H54 (cell line): ENCODE measurements at regions not wholly inside any gene's neighbourhood (a gene's known extent, or its start where the extent isn't known, plus 50 kb on each side); places are given as distances from the start of the nearest gene placed in this dataset.

Source experiments
- DNase-seq: peaks from one replicate; pipeline ENCODE4 v3.0.0; 2011; ENCODE audit warnings: low spot score, mixed read lengths; ENCODE audit not compliant: insufficient read length
- FAIRE-seq: peaks from 3 replicates; lab custom pipeline; 2011; peaks lifted over from hg19 to GRCh38; lab: Jason Lieb, UNC
- POLR2A ChIP-seq: IDR thresholded peaks from 2 replicates; pipeline ENCODE4 v1.6.1; 2011; ENCODE audit warnings: low read depth, mild to moderate bottlenecking, low read length

DNA sequence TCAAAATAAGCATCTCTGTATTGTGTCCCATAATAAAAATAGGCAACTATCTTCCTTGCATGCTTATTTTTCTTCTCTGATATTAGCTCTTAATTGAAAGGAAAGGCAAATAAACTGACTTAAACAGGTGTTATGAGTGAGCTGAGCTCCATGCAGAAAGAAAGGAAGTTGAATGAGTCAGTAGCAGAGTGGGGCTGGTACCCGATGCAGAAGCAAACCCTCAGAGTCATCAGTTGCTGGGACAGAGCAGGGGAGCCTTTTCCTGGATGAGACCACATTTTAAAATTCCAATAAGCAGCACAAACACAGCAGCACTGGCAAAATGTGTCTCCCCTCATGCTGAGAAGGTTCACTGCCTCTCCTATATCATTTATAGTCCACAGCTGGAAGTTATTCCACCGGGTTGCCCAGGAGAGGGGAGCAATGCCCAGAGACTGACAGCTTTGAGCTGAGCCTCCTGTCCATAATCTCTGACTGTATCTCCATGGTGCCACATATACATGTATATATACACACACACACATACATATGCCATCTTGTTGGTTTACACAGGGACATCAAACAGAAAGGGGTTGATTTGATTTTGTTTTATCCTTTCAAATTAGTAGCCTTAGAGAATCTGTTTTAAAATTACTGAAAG, 274.3 kb upstream of the PPARGC1A start:
- DNase-seq, result no peak
- FAIRE-seq, result no peak
- no peak for TF ChIP-seq POLR2A

DNA sequence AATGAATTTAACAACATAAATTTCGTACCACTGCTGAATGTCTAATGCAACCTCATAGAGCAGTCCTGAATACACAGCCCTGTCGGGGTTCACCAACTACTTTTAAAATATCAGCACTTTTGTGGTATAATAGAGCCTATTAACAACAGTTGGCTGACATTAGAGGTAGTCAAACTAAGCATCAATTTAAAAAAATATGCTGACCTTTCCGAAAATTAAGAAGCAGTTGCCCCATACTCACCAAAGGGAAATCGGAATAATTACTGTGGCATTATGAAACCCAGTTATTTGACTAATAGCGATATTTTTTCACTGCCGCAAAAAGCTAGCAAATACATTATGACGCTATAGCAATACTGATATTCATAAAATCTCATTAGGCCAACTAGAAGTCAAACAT, 273.5 kb upstream of the PPARGC1A start:
- DNase-seq, result no peak
- TF ChIP-seq POLR2A, result no peak
- FAIRE-seq, result no peak

DNA sequence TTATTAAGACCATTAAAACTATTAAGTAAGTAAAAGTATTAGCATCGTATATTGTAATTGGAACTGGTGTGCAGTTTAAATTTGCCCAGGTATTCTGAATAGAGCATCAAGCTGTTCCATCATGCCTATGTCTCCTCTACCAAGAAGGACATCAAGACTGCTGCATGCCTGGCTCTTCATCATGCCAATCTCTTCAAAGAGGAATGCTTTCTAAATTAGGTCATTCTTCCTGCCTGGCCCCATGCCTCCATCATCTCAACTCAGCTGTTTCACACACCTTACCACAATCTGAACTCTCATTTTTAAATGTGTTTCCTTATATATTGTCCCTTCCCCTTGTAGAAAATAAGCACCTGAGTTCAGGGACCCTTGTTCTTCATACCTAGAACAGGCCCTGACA, 270.5 kb upstream of the PPARGC1A start:
- FAIRE-seq (no peak), DNase-seq (no peak)
- TF ChIP-seq POLR2A, result no peak

DNA sequence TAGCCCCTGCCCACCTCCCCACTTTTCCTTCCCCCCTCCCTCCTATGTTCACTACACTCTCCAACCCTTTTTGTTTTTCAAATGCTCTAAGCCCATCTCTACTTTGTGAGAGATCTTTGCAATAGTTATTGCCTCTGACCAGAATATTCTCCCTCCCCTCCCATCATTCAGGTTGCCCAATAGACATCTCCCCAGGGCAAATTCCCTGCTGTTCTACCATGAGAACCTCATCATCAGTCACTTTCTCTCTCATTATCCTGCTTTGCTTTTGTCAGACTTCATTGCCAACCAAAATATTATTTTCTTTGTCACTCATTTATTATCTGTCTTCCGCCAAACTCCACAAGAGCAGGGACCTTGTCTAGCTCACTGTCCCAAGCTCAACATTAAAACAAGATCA, 268.2 kb upstream of the PPARGC1A start:
- DNase-seq (no peak), FAIRE-seq (no peak)
- no peak for TF ChIP-seq POLR2A

DNA sequence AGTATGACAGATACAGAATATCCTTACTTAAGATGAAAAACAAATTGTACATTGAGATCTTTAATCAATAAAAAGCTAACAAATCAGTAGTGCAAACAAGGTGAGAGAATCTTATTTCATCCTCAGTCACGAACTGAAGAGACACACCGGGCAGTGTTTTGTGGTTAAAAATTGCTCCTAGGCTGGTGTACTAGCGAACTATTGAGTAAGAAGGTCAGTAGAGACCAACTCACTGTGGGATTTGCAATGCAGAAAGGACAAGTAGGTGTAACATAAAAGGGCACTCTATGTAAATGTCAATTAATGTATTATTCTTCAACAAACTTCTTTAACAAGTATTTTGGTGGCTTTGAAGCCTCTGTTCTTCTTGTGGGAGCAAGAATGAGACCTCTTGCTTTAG, 260.2 kb upstream of the PPARGC1A start:
- DNase-seq (no peak), FAIRE-seq (no peak)
- TF ChIP-seq POLR2A, result no peak

DNA sequence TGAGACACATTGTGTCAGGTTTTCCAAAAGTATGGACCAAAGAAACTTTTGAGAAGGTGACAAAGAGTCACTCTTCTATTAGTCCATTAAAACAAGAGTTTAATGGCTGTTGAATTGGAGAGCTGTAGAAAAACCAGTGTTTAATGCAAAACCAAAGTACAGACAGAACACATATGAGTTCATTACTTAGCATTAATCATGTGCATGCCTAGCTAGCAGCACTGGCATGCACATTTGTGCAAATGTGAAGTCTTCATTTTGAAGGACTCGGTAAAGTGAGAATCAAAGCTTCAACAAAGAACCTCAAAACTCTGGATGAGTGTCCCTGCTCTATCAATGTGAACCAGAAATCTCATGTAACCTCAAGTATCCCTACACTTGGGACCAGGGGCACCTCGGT, 256.3 kb upstream of the PPARGC1A start:
- no peak for TF ChIP-seq POLR2A
- DNase-seq (no peak), FAIRE-seq (no peak)

DNA sequence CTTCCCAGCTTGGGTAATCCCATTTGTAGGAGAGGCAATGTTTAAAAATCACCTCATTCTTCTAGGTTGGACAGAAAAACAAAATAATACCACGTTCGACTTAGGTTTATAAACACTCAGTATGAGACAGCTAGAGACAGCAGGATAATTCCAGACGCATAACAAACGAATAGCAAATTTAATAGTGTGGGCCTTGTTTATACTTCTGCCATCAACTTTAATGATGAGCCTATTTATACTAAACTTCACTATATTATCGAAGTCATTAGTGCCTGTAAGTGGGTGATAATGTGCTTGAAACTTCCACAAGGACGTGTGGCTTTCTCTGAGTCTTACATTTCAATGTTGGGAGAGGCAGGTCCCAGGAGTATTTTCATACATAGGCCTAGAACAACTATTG, 255.7 kb upstream of the PPARGC1A start:
- no peak for TF ChIP-seq POLR2A
- DNase-seq (no peak), FAIRE-seq (no peak)

DNA sequence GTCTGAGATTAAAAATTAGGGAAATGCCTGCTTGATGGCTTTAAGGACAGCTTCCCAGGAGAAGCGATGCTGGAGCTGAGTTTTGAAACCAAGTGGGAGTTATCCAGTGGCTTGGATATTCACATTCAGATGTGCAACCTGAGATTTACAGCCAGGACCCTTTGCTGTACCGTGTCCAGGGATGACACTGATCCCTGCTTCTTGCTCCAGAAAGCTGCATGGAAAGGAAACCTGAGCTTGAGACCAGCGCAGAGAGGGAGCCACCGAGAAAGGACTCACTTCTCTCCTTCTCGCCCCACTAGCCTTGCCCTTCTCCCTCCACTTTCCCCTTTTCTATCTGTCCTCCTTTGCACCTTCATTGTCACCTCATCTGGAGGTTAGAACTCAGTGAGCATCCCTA, 254.5 kb upstream of the PPARGC1A start:
- no peak for TF ChIP-seq POLR2A
- FAIRE-seq (no peak), DNase-seq (no peak)

DNA sequence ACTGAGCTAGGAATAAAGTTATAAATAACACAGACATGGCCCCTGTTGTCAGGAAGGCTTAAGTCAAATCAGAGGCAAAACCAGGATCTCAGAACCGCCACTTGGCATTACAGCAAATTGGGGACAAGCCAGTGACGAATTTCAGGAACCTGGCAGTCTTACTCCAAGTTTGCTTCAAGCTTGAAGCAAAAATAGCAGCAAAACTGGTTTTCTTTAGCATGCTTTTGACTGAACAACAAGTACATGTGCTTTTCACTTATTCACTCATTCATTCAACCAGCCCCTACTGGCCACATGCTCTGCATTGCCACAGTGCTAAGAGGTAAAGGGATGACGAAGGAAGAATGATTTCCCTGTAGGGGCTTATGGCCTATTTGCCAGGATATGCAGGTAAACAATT, 253.9 kb upstream of the PPARGC1A start:
- no peak for TF ChIP-seq POLR2A
- DNase-seq (no peak), FAIRE-seq (no peak)

DNA sequence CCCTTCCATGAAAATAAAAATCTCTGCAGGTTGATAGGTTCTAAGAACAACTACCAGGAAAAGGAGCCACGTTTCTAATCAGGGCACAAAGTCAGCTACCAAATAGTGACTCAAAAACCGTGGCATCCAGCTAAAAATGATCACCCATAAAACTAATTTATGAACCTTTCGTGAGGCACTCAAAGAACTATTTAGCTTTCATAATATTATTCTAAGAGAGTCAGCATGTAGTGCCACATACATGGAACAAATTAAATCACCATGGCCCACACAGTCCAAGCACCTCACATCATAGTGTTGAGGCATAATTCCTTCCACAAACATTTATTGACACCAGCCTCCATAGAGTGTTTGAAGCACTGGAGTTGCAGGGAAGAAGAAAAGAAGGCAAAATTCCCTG, 252.0 kb upstream of the PPARGC1A start:
- no peak for TF ChIP-seq POLR2A

DNA sequence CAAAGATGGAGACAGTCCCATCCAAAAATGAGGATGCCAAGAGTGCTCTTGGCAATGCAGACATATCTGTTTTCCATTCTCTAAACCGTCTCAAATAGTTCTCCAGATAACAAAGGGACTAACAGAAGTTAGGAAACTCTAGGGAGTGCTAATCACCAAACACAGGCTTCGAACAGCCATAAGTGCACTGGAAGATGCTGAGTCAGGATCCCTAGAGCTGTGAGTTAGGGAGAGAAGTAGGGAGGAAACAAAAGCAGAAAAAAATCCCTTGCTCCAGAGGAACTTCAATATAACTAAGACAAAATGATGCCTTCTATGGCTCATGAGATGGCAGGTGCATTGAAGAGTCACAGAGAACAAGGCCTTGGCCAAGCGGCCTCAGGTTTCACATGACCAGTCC, 251.0 kb upstream of the PPARGC1A start:
- no peak for TF ChIP-seq POLR2A
- no peak for DNase-seq
- no peak for FAIRE-seq

More for the DNA sequence above, 252.0 kb upstream of the PPARGC1A start:
- DNase-seq (no peak), FAIRE-seq (no peak)

DNA sequence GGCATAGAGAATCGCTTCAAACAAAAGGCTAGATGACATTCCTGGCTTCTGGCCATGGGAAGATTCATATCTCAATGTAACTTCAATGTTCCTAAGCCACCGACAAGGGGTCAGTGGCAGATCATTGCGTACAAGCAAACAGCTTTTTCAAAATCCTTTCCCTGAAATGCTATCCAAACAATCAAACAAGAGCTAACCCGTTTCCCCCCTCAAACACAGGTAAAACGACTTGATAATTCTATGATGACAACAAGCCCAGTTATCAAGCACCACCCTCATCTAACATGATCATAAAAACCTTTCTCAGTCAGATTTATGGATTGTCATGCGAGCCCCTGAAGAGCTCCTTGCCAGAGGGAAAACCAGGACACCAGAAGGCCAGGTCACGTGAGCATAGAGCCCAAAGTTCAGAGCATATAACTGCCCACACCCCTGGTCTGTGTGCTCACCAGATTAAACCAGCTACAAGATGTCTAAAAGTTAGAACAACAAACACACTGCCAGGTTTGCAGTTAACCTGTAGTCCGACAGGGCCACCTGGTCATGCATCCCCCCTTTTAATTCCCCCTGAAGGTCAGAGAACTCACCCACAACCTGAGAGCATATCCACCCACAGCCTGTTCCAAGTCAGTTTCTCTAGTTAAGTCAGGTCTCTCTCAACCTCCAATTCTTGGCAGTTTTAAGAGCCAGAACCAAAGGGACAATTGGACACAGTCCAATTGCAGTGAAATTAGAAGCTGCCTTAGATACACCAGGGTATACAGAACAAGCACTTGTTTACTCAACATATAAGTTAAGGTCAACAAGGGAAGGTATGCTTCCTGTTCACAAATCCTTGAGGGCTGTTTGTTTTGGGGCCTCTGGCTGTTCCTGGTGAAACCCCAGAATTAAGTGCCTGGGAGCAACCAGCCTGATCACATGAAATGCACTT, 248.1 kb upstream of the PPARGC1A start:
- TF ChIP-seq POLR2A, result no peak
- DNase-seq (no peak), FAIRE-seq (no peak)

DNA sequence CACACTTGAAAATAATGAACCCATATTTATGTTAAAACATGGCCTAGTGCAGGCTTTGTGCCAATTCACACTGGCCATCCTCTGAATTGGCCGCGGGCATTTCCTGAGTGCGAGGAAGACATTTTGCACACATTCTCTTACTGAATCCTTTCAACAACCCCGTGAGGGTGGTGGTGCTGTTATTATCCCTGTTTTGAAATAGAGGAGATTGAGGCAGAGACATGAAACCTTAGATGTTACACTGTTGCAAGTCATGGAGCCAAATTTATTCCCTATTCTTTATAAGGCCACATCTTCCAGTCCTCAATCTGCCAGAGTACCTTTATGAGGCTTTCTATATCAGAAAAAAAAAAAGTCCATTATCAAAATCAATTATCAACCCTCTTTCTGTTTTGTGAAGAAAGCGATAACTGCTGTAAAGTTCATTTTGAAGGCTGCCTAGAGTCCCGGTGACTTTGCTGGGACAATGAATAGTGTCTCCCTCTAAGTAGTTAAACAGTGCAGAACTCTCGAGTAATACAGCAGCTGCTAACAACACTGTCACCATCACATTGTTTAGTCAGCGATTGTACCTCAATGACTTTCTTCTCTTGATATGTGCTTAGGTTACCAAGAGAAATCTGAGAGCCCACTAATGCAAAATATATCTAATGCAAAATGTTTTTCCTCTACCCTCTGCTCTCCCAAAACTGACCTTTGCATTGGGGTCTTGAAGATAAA, 242.3 kb upstream of the PPARGC1A start:
- no peak for TF ChIP-seq POLR2A
- FAIRE-seq, result no peak

DNA sequence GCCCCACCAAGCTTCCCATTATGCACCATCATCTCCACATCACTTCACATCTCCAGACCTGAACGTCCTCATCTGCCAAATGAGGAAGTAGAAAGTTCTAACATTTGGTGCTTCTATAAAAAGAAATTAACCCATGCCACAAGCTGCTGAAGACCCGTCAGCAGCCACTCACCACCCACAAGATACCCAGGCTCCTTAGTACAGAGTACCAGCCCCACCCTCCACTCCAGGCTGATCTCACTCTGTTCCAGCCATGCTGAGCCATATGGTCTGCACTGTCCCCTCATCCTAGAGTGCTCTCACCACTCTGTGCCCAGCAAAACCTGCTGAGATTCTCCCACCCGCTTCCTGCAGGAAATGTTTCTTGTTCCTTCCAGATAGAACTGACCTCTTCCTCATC, 240.8 kb upstream of the PPARGC1A start:
- FAIRE-seq (no peak), DNase-seq (no peak)
- no peak for TF ChIP-seq POLR2A

More for the DNA sequence above, 242.3 kb upstream of the PPARGC1A start:
- DNase-seq, result no peak
